Calu3 (cell line): ENCODE measurements at regions not wholly inside any gene's neighbourhood (a gene's known extent, or its start where the extent isn't known, plus 50 kb on each side); places are given as distances from the start of the nearest gene placed in this dataset.

Source experiments
- BruUV-seq: library from RNA; stranded (reverse); fragments of 400-500 nt; replicated peaks from 2 replicates; lab custom pipeline; 2021; lab: Mats Ljungman, UMichigan
- CTCF ChIA-PET: fragments of 300-600 bp; sonication (Branson Sonifier 250); formaldehyde crosslinking; loops from one replicate; lab custom pipeline; 2022; ENCODE audit warnings: antibody characterized with exemption; lab: Charles Lee
- DNase-seq: peaks from one replicate; pipeline ENCODE4 v3.0.0; 2022
- H3K27ac Mint-ChIP-seq: one replicate; pipeline ENCODE4 v1.8.0; 2022; ENCODE audit warnings: mixed read lengths; ENCODE audit not compliant: unreplicated experiment
- H3K27me3 Mint-ChIP-seq: one replicate; pipeline ENCODE4 v1.8.0; 2022; ENCODE audit warnings: mixed read lengths; ENCODE audit not compliant: unreplicated experiment
- H3K36me3 Mint-ChIP-seq: one replicate; pipeline ENCODE4 v1.8.0; 2022; ENCODE audit warnings: mild to moderate bottlenecking, moderate library complexity, mixed read lengths; ENCODE audit not compliant: insufficient read depth, unreplicated experiment
- H3K4me1 Mint-ChIP-seq: one replicate; pipeline ENCODE4 v1.8.0; 2022; ENCODE audit warnings: mild to moderate bottlenecking, low read depth, mixed read lengths; ENCODE audit not compliant: unreplicated experiment
- H3K4me3 Mint-ChIP-seq: one replicate; pipeline ENCODE4 v1.8.0; 2022; ENCODE audit warnings: mild to moderate bottlenecking, low read depth, moderate library complexity, mixed read lengths; ENCODE audit not compliant: unreplicated experiment
- H3K9me3 Mint-ChIP-seq: one replicate; pipeline ENCODE4 v1.8.0; 2022; ENCODE audit warnings: low read depth, mixed read lengths; ENCODE audit not compliant: unreplicated experiment
- CTCF ChIP-seq: fragments of 200-600 bp; IDR thresholded peaks from one replicate; pipeline ENCODE4 v1.8.0; 2022; ENCODE audit warnings: antibody characterized with exemption; ENCODE audit not compliant: unreplicated experiment
- intact Hi-C: fragments of 100-400 bp; cut with micrococcal nuclease; formaldehyde crosslinking; loops from one replicate; pipeline ENCODE4 v1.10.0; 2022; ENCODE audit not compliant: unreplicated experiment

GRCh38 chr7:25386311-25386744 lies 158.0 kb upstream of the NPVF start:
- no peak overlapping the region for H3K4me3 Mint-ChIP-seq
- no TSS peak for BruUV-seq
- H3K9me3 Mint-ChIP-seq, result no peaks in the 10 kb centered on the region
- TF ChIP-seq CTCF, result no peak
- peaks cover 71% of the 10 kb centered on the region for H3K27me3 Mint-ChIP-seq
- intact Hi-C loops, result loop anchor here (10.0 kb wide), 1 partner anchor 222 kb away; no protein-coding TSS in a partner anchor
- CTCF ChIA-PET, result interaction anchor here (0.6 to 0.8 kb wide), 3 partner anchors 25 to 181 kb away, joined by 3 to 4 read pairs (median 4); no protein-coding TSS in a partner anchor
- DNase-seq, result no peak
- no peaks in the 10 kb centered on the region for H3K36me3 Mint-ChIP-seq
- H3K4me1 Mint-ChIP-seq, result peaks cover 13% of the 10 kb centered on the region
- H3K27ac Mint-ChIP-seq, result no peak overlapping the region

GRCh38 chr7:25388681-25389080 lies 160.4 kb upstream of the NPVF start:
- Mint-ChIP-seq H3K9me3 (no peaks in the 10 kb centered on the region), H3K4me1 (peaks cover 16% of the 10 kb centered on the region), H3K27me3 (peaks cover 48% of the 10 kb centered on the region), H3K27ac (no peak overlapping the region), H3K36me3 (no peaks in the 10 kb centered on the region), H3K4me3 (no peak overlapping the region)
- CTCF ChIA-PET, result interaction anchor here (0.5 to 4.6 kb wide), 5 partner anchors 126 to 1298 kb away, joined by 3 to 87 read pairs (median 3); no protein-coding TSS in a partner anchor
- no peak for TF ChIP-seq CTCF
- no TSS peak for BruUV-seq
- intact Hi-C loops, result loop anchor here (1.0 to 10.0 kb wide), 3 partner anchors 74 to 224 kb away; no protein-coding TSS in a partner anchor
- no peak for DNase-seq

- CTCF ChIA-PET, result interaction anchor here (0.7 to 4.6 kb wide), 5 partner anchors 129 to 462 kb away, joined by 5 to 87 read pairs (median 5); no protein-coding TSS in a partner anchor
- H3K27me3 Mint-ChIP-seq, result peaks cover 38% of the 10 kb centered on the region
- H3K4me1 Mint-ChIP-seq, result peaks cover 23% of the 10 kb centered on the region
- no peak overlapping the region for H3K4me3 Mint-ChIP-seq
- H3K27ac Mint-ChIP-seq, result no peak overlapping the region
- H3K9me3 Mint-ChIP-seq, result no peaks in the 10 kb centered on the region
- DNase-seq, result peak; percentile 54
- no TSS peak for BruUV-seq
- no peaks in the 10 kb centered on the region for H3K36me3 Mint-ChIP-seq
- intact Hi-C loops, result loop anchor here (1.0 to 10.0 kb wide), 3 partner anchors 75 to 225 kb away; no protein-coding TSS in a partner anchor
- TF ChIP-seq CTCF, result peak; percentile 45
Measured at GRCh38 chr7:25389489-25390106, 161.3 kb upstream of the NPVF start.

GRCh38 chr7:25391295-25391861 lies 163.1 kb upstream of the NPVF start:
- CTCF ChIA-PET, result interaction anchor here (0.9 to 4.6 kb wide), 8 partner anchors 131 to 460 kb away, joined by 3 to 87 read pairs (median 8); no protein-coding TSS in a partner anchor
- TF ChIP-seq CTCF, result peak; percentile 39
- H3K4me1 Mint-ChIP-seq, result peaks cover 23% of the 10 kb centered on the region
- DNase-seq, result no peak
- intact Hi-C loops, result loop anchor here (1.0 kb wide), 2 partner anchors 175 to 460 kb away; no protein-coding TSS in a partner anchor
- H3K9me3 Mint-ChIP-seq, result no peaks in the 10 kb centered on the region
- H3K4me3 Mint-ChIP-seq, result no peak overlapping the region
- peaks cover 31% of the 10 kb centered on the region for H3K27me3 Mint-ChIP-seq
- H3K36me3 Mint-ChIP-seq, result no peaks in the 10 kb centered on the region
- BruUV-seq, result no TSS peak
- H3K27ac Mint-ChIP-seq, result no peak overlapping the region
